ENCODE measurements at regions not wholly inside any gene's neighbourhood (a gene's known extent, or its start where the extent isn't known, plus 50 kb on each side); places are given as distances from the start of the nearest gene placed in this dataset.
"Not testable (repeated sequence)": the region's sequence is repeated elsewhere in the genome, so short reads cannot be mapped to it uniquely, and the experiment has no call there.

DNA sequence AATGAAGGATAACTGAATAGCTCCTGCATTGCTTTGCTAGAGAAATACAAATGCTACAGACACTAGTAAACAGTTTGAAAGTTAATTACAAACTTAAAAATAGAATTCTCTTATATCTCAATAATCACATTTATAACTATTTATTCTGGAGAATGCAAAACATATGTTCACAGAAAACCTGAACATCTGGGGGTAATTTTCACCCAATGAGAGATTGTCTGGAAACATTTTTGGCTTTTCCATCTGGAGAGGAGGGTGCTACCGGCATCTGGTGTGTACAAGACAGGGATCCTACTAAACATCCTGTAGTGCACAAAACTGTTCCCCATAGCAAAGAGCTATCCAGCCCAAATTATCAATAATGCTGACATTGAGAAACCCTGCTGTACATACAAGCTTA, 378.4 kb upstream of the CHORDC1 start:
- DNase-seq = no peak

DNA sequence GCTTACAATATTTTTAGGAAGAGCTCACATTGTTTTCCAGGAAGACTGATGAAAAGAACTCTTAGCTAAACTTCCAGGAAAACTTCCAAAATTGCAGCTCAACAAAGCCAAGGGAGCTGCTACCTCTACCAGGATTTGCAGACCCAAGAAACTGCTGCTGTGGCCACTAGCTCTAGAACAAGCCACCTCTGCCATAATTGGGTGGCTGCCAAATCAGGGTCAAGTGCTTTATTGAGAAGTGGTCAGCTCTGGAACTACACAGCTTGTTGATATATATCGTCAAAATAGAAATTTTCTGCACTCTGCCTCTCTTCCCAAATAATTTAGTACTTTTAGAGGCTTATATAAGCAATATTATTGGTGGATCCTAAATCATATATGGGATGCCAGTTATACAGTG, 371.8 kb upstream of the CHORDC1 start:
- DNase-seq = no peak

- DNase-seq = no peak
Observed at GRCh38 chr11:90593099-90593498, 370.2 kb upstream of the CHORDC1 start.

GRCh38 chr11:90590286-90590685, 367.4 kb upstream of the CHORDC1 start:
- DNase-seq = no peak

- DNase-seq = no peak
Observed at GRCh38 chr11:90589735-90590134, 366.9 kb upstream of the CHORDC1 start.

DNA sequence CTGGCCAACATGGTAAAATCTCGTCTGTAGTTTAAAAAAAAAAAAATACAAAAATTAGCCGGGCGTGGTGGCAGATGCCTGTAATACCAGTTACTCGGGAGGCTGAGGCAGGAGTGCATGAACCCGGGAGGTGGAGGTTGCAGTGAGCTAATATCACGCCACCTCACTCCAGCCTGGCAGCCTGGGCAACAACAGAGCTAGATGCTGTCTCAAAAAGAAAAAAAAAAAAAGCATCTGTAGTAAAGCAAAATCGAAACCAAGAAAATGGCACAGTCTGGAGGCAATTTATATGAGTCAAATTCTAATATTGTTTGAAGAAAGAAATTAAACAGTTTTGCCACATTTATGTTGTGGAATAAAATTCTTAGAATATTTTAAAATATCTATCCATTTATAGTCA, 365.0 kb upstream of the CHORDC1 start:
- no peak for DNase-seq

DNA sequence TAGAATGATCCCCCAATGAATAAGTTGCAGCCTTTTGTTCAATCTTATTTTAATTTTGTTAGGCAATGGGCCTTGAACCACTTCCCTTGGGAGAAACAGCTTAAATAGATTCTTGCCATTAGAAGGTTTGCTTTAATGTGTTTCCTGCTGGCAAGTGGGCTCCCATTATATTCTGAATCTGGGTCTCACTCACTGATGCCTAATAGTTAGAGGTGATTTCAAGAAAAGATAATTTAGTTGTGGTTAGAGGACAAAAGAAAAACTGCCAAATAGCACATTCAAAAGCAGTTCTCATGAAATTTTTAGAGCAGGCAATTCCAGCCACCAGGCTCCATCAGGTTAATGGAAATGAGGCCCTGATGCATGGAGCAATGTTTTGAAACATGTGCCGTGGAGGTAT, 362.6 kb upstream of the CHORDC1 start:
- DNase-seq = no peak

- not testable (repeated sequence) for DNase-seq
Observed at GRCh38 chr11:90582999-90583398, 360.1 kb upstream of the CHORDC1 start.

- DNase-seq = no peak
Observed at GRCh38 chr11:90564531-90564930, 341.7 kb upstream of the CHORDC1 start.

GRCh38 chr11:90558328-90558865, 335.5 kb upstream of the CHORDC1 start:
- DNase-seq = no peak

DNA sequence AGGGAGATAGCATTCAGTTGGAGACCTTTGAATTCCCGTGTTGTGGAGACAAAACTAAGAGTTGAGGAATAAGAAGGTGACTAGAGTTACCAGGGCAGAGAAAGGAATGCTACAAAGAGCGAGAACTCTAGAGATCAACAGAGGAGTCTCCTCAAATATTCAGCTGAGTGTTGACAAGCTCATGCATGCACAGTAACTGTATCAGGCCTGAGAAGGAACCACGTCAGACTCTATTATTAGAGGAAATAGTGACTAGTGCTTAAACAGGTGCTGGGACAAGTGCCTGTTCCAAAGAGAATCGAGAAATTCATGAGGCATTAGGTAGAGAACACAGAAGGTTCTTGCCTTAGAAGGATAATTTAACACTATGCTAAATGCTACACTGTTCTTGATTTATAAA, 333.8 kb upstream of the CHORDC1 start:
- no peak for DNase-seq

DNA sequence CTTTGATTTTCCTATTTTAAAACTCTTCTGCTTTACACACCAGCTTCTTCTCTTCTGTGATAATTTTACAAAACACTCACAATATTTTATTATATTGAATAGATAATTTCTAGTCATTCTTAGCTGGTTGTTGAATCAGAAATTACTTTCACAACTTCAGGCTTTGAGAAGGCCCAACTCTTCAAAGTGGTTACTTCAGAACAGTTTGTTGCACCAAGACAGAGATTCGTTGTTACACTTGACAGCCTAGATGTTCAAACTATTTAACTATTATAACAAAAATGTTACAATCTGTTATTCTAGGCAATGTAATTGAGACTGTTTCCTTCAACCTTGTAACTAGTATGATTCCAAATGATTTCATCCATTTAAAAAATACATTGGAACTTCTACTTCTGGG, 333.2 kb upstream of the CHORDC1 start:
- no peak for DNase-seq

DNA sequence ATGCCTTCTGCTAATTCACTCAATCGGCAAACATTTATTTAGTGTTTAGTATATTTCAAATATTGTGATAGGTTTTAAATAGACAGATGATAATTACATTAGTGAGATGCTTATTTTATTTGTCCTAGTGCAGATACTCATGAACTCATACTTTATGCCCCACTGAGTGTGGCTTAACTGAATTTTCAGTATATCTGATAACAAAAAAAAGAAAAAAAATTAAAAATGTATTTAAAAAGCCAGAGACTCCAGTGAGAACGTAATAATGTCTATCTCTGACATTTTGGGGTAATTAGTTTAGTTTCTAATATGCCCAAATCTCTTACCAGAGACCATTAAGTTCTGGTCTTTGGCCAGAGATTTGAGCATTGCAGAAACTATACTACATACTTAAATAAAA, 332.6 kb upstream of the CHORDC1 start:
- DNase-seq = no peak

DNA sequence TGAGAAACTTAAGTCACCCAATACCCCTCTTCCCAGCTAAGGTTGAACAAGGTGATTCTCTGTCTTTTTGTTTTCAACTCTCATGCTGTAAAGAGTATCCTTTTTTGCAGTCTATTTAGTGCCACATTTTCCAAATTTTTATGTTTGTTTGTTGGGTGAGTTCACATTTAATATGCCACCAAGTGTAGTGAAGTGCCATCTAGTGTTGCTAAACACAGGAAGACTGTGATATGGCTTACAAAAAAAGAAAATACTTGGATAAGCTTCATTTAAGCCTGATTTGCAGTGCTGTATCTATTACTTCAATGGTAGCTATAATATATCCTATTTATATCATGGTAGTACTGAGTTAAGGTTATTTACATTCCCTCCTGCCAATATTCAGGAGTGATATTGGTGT, 319.2 kb upstream of the CHORDC1 start:
- no peak for DNase-seq

- DNase-seq = no peak
Observed at GRCh38 chr11:90536301-90536700, 313.5 kb upstream of the CHORDC1 start.

GRCh38 chr11:90532125-90532524, 309.3 kb upstream of the CHORDC1 start:
- DNase-seq = no peak

DNA sequence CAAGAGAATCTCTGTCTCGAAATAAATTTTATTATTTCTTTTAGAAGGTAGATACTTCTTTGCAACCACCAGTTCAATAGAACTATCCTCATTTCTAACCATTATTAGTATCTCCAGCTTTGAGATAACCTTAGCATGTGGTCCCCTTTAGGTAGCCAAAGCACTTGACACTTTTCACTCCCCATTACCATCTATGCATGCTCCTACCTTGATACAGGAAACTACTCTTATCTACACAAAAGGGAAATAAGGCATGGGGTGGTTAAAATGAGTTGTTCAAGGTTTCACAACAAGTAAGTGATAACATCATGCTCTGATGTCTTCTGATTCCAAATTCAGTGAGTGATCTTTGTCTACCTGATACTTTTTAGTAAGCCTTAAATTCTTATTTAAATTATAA, 308.2 kb upstream of the CHORDC1 start:
- DNase-seq = no peak

DNA sequence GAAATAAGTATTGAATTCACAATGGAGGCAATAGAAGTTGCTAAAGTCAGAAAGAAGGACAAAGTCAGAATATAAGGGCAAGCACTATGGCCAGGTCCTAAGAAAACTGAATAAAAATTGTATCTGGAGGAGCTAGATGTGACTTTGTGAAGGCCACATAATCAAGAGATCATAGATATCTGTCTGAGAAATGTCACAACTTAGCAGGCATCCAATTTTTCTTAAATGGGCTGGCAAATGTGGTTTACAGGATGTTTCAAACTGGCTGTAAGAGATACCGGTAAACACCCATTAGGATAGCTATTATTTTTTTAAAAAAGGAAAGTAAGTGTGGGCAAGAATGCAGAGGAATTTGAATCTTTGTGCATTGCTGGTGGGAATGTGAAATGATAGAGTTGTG, 303.1 kb upstream of the CHORDC1 start:
- DNase-seq = no peak

DNA sequence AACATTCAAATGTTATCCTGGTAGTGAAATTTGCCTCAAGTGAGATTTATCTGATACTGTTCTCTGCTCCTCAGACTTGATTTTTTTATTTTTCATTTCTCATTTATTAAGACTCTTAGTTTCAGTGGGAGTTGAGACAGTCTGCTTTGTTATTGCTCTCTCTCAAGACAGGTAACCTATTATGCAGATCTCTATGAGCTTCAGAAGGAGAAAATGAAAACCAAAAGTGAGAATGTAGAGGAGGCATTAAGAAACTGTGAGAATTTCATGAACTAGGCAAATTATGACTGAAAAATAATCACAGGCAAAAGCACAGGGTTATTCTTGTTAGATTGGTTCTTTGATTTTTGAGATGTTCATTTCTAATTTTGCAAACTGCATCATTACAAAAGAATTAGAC, 290.0 kb upstream of the CHORDC1 start:
- DNase-seq = no peak

GRCh38 chr11:90510839-90511238, 288.0 kb upstream of the CHORDC1 start:
- DNase-seq = no peak

GRCh38 chr11:90500922-90501568, 278.2 kb upstream of the CHORDC1 start:
- no peak for DNase-seq

DNA sequence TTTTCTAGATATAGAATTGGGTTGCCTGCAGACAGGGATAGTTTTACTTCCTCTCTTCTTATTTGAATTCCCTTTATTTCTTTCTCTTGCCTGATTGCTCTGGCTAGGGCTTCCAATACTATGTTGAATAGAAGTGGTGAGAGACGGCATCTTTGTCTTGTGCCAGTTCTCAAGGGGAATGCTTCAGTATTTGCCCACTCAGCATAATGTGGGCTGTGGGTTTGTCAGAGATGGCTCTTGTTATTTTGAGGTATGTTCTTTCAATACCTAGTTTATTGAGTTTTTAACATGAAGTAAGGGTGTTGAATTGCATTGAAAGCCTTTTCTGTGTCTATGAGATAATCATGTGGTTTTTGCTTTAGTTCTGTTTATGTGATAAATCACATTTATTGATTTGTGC, 273.9 kb upstream of the CHORDC1 start:
- no peak for DNase-seq

DNA sequence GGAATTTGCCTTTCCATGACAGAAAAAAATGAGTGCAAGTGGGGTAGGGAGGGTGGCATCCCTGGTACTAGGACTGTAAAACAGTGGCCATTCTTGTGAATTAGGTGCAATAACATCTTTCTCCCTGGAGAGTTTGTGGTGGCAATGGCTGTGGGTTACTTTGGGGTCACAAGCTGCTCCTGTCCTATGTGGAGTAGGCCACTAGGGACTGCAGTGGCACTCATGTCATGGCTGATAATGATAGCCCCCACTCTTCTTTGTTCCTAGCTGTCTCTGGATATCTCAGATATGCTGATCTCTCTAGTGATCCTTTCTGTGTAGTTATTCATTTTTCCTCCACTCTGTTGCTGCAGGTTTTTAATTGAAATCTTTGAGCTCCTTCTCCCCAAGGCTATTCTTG, 270.5 kb upstream of the CHORDC1 start:
- DNase-seq = no peak

DNA sequence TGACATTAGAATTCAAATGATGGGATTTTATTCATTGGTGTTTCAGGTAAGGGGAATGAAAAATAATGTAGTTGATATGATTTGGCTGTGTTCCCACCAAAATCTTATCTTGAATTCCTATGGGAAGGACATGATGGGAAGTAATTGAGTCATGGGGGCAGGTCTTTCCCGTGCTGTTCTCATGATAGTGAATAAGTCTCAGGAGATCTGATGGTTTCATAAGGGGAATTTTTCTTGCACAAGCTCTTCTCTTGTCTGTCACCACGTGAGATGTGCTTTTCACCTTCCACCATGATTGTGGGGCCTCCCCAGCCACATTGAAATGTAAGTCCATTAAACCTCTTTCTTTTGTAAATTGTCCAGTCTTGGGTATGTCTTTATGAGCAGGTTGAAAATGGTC, 268.6 kb upstream of the CHORDC1 start:
- no peak for DNase-seq

- DNase-seq = peak; percentile 42
Observed at GRCh38 chr11:90476442-90477007, 253.7 kb upstream of the CHORDC1 start.
